Endothelial cell of umbilical vein (primary cell): ENCODE measurements at regions not wholly inside any gene's neighbourhood (a gene's known extent, or its start where the extent isn't known, plus 50 kb on each side); places are given as distances from the start of the nearest gene placed in this dataset.

Experiments
- BruUV-seq: library from RNA; stranded (reverse); fragments of 400-500 nt; replicated peaks from 2 replicates; lab custom pipeline; 2021; lab: Mats Ljungman, UMichigan
- CTCF ChIA-PET: fragments of 300-600, 350-600 bp; sonication (Branson Sonifier 250); formaldehyde crosslinking; loops from one replicate; lab custom pipeline; 2021; ENCODE audit warnings: antibody characterized with exemption, inconsistent platforms; lab: Charles Lee
- POLR2A ChIA-PET: fragments of 300-600, 350-600 bp; sonication (Branson Sonifier 250); formaldehyde crosslinking; loops from one replicate; lab custom pipeline; 2021; ENCODE audit warnings: antibody characterized with exemption, inconsistent platforms; lab: Charles Lee
- DNase-seq: peaks from one replicate; pipeline ENCODE4 v3.0.0-alpha.2; 2011; ENCODE audit warnings: low read depth, low spot score
- FAIRE-seq: peaks from 2 replicates; lab custom pipeline; 2011; peaks lifted over from hg19 to GRCh38; lab: Jason Lieb, UNC
- H2AFZ ChIP-seq: 2 replicates; pipeline ENCODE4 v1.6.0; 2012; ENCODE audit warnings: low read depth, low read length, control low read depth, inconsistent platforms
- H3K27ac ChIP-seq: 2 replicates; pipeline ENCODE4 v1.5.1; 2011; ENCODE audit warnings: low read depth, mild to moderate bottlenecking, control low read depth, low read length, moderate library complexity; ENCODE audit not compliant: insufficient read depth
- H3K27me3 ChIP-seq, 2 experiments: 2 replicates each; pipeline versions ENCODE4 v1.6.0 to v1.6.1; 2011; ENCODE audit warnings: low read length in 2 of 2, mixed read lengths in 1 of 2; ENCODE audit not compliant: control insufficient read depth in 2 of 2, insufficient read depth in 2 of 2
- H3K36me3 ChIP-seq, 2 experiments: 2 replicates in 1 of 2; 3 replicates in 1 of 2; pipeline ENCODE4 v1.5.1; 2011; ENCODE audit warnings: low read length in 2 of 2, mild to moderate bottlenecking in 1 of 2, moderate library complexity in 1 of 2; ENCODE audit not compliant: control insufficient read depth in 2 of 2, insufficient read depth in 2 of 2; ENCODE audit errors: extremely low read depth in 1 of 2
- H3K4me1 ChIP-seq: 3 replicates; pipeline ENCODE4 v1.5.1; 2011; ENCODE audit warnings: mild to moderate bottlenecking, low read length; ENCODE audit not compliant: control insufficient read depth, insufficient read depth; ENCODE audit errors: extremely low read depth
- H3K4me2 ChIP-seq: 2 replicates; pipeline ENCODE4 v1.6.1; 2011; ENCODE audit warnings: low read length, control low read depth, mixed read lengths; ENCODE audit not compliant: insufficient read depth
- H3K4me3 ChIP-seq, 3 experiments: fragments of 200-600 bp in 1 of 3; sonication (generic), shearing (Covaris generic) in 1 of 3; replicated peaks in 1 of 3; 2 replicates each; pipeline ENCODE4 v1.5.1; 2011 to 2016; ENCODE audit warnings: control low read depth in 3 of 3, low read length in 3 of 3, mild to moderate bottlenecking in 2 of 3, inconsistent platforms in 1 of 3, low read depth in 1 of 3, moderate library complexity in 1 of 3; ENCODE audit not compliant: insufficient read depth in 1 of 3
- H3K79me2 ChIP-seq: 2 replicates; pipeline ENCODE4 v1.6.0; 2012; ENCODE audit warnings: low read length, inconsistent platforms; ENCODE audit not compliant: control insufficient read depth, insufficient read depth
- H3K9ac ChIP-seq: replicated peaks from 2 replicates; pipeline ENCODE3; 2011; ENCODE audit warnings: low read length, control low read depth; ENCODE audit not compliant: insufficient read depth; ENCODE audit errors: extremely low read depth
- H3K9me1 ChIP-seq: replicated peaks from 3 replicates; pipeline ENCODE4 v1.6.0; 2011; ENCODE audit warnings: mild to moderate bottlenecking, low read length; ENCODE audit not compliant: control insufficient read depth, insufficient read depth; ENCODE audit errors: extremely low read depth
- H3K9me3 ChIP-seq: replicated peaks from 2 replicates; pipeline ENCODE4 v1.5.1; 2012; ENCODE audit warnings: low read length, inconsistent platforms; ENCODE audit not compliant: control insufficient read depth, insufficient read depth
- H4K20me1 ChIP-seq: replicated peaks from 2 replicates; pipeline ENCODE3; 2011; ENCODE audit warnings: mild to moderate bottlenecking, low read length; ENCODE audit not compliant: control insufficient read depth, insufficient read depth; ENCODE audit errors: extremely low read depth
- EZH2 ChIP-seq: IDR thresholded peaks from 2 replicates; pipeline ENCODE4 v1.6.1; 2012; ENCODE audit warnings: borderline replicate concordance, low read depth, mild to moderate bottlenecking, moderate library complexity, low read length, inconsistent platforms; ENCODE audit not compliant: severe bottlenecking
- FOS ChIP-seq: IDR thresholded peaks from 2 replicates; pipeline ENCODE4 v1.6.1; 2011; ENCODE audit warnings: mild to moderate bottlenecking, low read length, moderate library complexity, borderline replicate concordance; ENCODE audit not compliant: insufficient read depth
- GATA2 ChIP-seq: IDR thresholded peaks from 2 replicates; pipeline ENCODE4 v1.7.0; 2011; ENCODE audit warnings: low read depth, mild to moderate bottlenecking, moderate library complexity, mixed read lengths, low read length; ENCODE audit not compliant: insufficient read length, insufficient read depth
- JUN ChIP-seq: IDR thresholded peaks from 2 replicates; pipeline ENCODE4 v1.6.1; 2011; ENCODE audit warnings: borderline replicate concordance, low read depth; ENCODE audit not compliant: insufficient read length, insufficient read depth
- MYC ChIP-seq: IDR thresholded peaks from one replicate; pipeline ENCODE4 v1.6.1; 2011; ENCODE audit warnings: mild to moderate bottlenecking, low read depth, low read length
- POLR2A ChIP-seq: IDR thresholded peaks from 2 replicates; pipeline ENCODE4 v1.6.1; 2012; ENCODE audit warnings: low read depth, mild to moderate bottlenecking, control low read depth, low read length
- POLR2AphosphoS5 ChIP-seq: IDR thresholded peaks from 2 replicates; pipeline ENCODE4 v1.6.1; 2012; ENCODE audit warnings: low read depth, mild to moderate bottlenecking, control low read depth, low read length, moderate library complexity; ENCODE audit not compliant: insufficient read depth
- dilution Hi-C: fragments of 300-500 bp; cut with MboI; formaldehyde crosslinking; loops from one replicate; pipeline ENCODE4 v1.15.0; 2019; ENCODE audit warnings: low sequenced_read_pairs; ENCODE audit not compliant: extremely low pct_ligation_motif_present
- intact Hi-C: fragments of 100-400 bp; cut with micrococcal nuclease; formaldehyde crosslinking; loops from one replicate; pipeline ENCODE4 v1.10.0; 2022
- TF ChIP-seq, protein P1 (sequence below), 2 donors: IDR thresholded peaks; 1 replicate in 1 of 2; 2 replicates in 1 of 2; pipeline ENCODE4 v1.5.1; 2011; ENCODE audit warnings: low read length in 2 of 2, mild to moderate bottlenecking in 2 of 2, moderate library complexity in 2 of 2, control low read depth in 1 of 2, inconsistent platforms in 1 of 2, low read depth in 1 of 2; ENCODE audit not compliant: insufficient read depth in 1 of 2; ENCODE audit errors: extremely low read depth in 1 of 2
- TF ChIP-seq, protein P2 (sequence below): IDR thresholded peaks from 2 replicates; pipeline ENCODE4 v1.6.1; 2011; ENCODE audit not compliant: insufficient read depth, insufficient read length

DNA sequence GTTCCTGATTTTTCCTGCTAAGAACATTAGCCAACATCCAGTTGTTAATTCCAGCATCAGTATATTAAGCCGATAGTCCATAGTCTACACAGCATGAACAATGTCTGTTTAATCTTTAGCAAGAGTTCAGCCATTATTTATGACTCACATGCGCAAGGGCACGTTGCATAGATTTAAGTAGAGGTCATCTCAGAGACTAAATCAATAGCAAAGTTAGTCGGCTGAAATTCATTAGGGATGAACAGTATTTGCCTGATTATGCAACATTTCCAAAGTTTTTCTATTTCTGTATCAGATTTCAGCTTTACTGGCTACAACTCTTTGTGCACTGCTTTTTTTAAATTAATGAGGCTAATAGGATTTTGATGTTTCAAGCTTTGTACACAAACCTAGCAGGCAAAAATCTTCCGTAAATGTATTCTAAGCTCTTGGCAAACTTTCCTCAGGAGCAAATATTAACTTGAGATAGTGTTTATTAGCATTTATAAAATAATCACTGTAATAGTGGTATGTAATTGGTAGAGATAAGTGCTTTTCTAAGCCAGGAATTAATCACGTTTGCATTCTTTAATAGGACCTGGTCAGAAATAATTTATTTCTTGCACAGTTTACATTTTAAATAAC is 578.7 kb upstream of the ID2 start:
- Histone ChIP-seq H3K4me2 (no peak overlapping the region), H3K9me3 (no peaks in the 10 kb centered on the region), H3K9ac (no peak overlapping the region), H4K20me1 (no peaks in the 10 kb centered on the region), H3K27ac (no peak overlapping the region), H3K36me3 (no peaks in the 10 kb centered on the region), H3K27me3 (no peaks in the 10 kb centered on the region), H3K79me2 (no peaks in the 10 kb centered on the region), H3K4me1 (no peaks in the 10 kb centered on the region), H3K9me1 (no peaks in the 10 kb centered on the region), H3K4me3 (no peak overlapping the region), H2AFZ (no peak overlapping the region)
- no TSS peak for BruUV-seq
- ChIA-PET CTCF (no interaction called here), POLR2A (no interaction called here)
- intact Hi-C loops: no loop called here
- TF ChIP-seq, protein P1, sequence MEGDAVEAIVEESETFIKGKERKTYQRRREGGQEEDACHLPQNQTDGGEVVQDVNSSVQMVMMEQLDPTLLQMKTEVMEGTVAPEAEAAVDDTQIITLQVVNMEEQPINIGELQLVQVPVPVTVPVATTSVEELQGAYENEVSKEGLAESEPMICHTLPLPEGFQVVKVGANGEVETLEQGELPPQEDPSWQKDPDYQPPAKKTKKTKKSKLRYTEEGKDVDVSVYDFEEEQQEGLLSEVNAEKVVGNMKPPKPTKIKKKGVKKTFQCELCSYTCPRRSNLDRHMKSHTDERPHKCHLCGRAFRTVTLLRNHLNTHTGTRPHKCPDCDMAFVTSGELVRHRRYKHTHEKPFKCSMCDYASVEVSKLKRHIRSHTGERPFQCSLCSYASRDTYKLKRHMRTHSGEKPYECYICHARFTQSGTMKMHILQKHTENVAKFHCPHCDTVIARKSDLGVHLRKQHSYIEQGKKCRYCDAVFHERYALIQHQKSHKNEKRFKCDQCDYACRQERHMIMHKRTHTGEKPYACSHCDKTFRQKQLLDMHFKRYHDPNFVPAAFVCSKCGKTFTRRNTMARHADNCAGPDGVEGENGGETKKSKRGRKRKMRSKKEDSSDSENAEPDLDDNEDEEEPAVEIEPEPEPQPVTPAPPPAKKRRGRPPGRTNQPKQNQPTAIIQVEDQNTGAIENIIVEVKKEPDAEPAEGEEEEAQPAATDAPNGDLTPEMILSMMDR (IDR thresholded peaks at IDR 0.05; ENCODE audit: extremely low read depth in 1 of 2, insufficient read depth in 1 of 2, low read depth in 1 of 2, low read length in 2 of 2): no peak
- no peak for TF ChIP-seq MYC
- no peak for TF ChIP-seq POLR2AphosphoS5
- TF ChIP-seq JUN: no peak
- TF ChIP-seq, protein P2, sequence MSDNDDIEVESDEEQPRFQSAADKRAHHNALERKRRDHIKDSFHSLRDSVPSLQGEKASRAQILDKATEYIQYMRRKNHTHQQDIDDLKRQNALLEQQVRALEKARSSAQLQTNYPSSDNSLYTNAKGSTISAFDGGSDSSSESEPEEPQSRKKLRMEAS: no peak
- DNase-seq (no peak), FAIRE-seq (no peak)
- dilution Hi-C loops: no loop called here

DNA sequence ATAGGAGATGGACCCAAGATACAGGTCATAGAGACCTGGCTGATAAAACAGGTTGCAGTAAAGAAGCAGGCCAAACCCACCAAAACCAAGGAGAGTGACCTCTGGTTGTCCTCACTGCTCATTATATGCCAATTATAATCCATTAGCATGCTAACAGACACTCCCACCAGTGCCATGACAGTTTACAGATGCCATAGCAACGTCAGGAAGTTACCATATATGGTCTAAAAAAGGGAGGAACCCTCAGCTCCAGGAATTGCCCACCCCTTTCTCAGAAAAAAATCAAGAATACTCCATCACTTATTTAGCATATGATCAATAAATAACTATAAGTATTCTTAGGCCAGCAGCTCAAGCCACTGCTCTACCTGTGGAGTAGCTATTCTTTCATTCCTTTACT is 574.7 kb upstream of the ID2 start:
- DNase-seq: no peak

More for the DNA sequence above, 574.7 kb upstream of the ID2 start:
- H4K20me1 ChIP-seq: no peaks in the 10 kb centered on the region
- TF ChIP-seq, protein P1 (IDR thresholded peaks at IDR 0.05; ENCODE audit: extremely low read depth in 1 of 2, insufficient read depth in 1 of 2, low read depth in 1 of 2, low read length in 2 of 2): no peak
- TF ChIP-seq, protein P2: no peak
- TF ChIP-seq MYC (no peak), POLR2A (no peak), GATA2 (no peak), EZH2 (no peak), POLR2AphosphoS5 (no peak), JUN (no peak), FOS (no peak)
- intact Hi-C loops (loop anchor here (5.0 kb wide), 1 partner anchor 80 kb away; no protein-coding TSS in a partner anchor), dilution Hi-C loops (no loop called here)
- no peak overlapping the region for H3K4me3 ChIP-seq
- no peaks in the 10 kb centered on the region for H3K4me1 ChIP-seq
- H3K27me3 ChIP-seq: no peaks in the 10 kb centered on the region
- no peak overlapping the region for H3K9ac ChIP-seq
- FAIRE-seq: no peak
- H3K4me2 ChIP-seq: no peak overlapping the region
- H3K9me1 ChIP-seq: no peaks in the 10 kb centered on the region
- no peaks in the 10 kb centered on the region for H3K79me2 ChIP-seq
- no peaks in the 10 kb centered on the region for H3K36me3 ChIP-seq
- no peaks in the 10 kb centered on the region for H3K9me3 ChIP-seq
- H3K27ac ChIP-seq: no peak overlapping the region
- H2AFZ ChIP-seq: no peak overlapping the region
- BruUV-seq: no TSS peak
- CTCF ChIA-PET: no interaction called here
- POLR2A ChIA-PET: no interaction called here
